HG03342 (cell line): ENCODE measurements at regions not wholly inside any gene's neighbourhood (a gene's known extent, or its start where the extent isn't known, plus 50 kb on each side); places are given as distances from the start of the nearest gene placed in this dataset.
"Not testable (repeated sequence)": the region's sequence is repeated elsewhere in the genome, so short reads cannot be mapped to it uniquely, and the experiment has no call there.

Source experiments
- ATAC-seq: cut with Tn5 transposase; IDR thresholded peaks from one replicate; pipeline ENCODE4 v1.9.1; 2021; ENCODE audit warnings: mild to moderate bottlenecking, moderate library complexity; ENCODE audit not compliant: unreplicated experiment

DNA sequence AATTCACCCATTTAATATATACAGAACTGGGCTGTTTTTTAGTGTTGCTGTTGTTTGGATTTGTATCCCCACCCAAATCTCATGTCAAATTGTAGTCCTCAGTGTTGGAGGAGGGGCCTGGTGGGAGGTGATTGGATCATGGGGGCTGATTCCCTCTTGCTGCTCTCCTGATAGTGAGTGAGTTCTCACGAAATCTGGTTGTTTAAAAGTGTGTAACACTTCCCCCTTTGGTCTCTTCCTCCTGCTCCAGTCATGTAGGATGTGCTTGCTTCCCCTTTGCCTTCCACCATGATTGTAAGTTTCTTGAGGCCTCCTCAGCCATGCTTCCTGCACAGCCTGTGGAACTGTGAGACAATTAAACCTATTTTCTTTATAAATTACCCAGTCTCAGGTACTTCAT, 141.6 kb upstream of the AADAT start:
- no peak for ATAC-seq

DNA sequence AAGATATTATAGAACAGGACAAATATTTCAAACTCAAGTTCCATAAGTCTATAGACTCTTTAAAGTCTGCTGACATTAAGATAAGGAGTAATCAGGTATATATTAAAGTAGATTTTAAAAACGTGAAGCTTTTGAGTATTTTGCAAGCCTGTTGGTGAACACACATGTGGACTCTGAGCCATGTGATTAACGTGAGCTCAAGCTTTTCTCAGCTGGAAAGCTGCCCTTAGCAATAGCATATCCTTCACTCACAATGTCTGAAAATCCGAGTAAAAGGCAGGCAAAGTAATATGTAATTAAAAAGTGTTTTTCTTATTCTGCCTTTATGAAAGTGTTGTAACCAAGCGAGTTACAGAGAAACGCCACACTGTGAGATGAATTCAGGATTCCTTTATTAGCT, 140.5 kb upstream of the AADAT start:
- ATAC-seq, result no peak

DNA sequence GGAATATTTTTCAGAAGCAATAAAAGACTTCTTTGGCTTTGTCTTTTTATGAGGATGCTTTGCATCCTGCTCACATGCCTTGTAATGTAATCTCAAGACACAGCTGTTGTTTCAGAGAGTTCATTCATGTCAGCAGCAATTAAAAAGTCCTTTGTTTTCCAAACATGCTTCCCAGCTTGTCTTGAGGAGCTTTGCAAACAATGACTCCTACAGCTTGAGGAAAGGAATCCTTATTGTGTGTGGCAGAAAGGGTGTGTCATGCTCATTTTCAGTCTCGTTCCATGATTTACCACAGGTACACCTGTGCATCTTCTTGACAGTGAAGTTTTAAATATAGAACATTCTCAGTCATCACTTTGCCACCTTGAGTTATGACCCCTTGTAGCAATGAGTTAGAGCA, 139.2 kb upstream of the AADAT start:
- no peak for ATAC-seq

DNA sequence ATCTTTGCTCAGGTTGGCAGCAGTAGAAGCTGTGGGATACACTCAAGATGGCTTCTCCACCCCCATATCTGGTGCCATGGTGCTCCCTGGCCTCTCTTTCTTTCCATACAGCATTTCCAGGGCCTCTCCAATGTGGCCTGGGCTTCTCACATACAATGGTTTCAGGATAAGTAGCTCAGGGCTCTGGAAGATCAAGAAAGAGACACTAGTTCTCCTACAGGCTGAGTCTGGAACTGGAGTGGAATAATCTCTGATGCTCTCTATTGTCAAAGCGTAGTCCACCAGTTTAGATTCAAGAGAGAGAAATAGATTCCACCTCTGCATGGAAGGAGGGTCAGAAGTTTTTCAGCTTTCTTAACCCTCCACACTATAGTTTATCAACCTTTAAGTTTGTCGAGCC, 138.2 kb upstream of the AADAT start:
- peak; percentile 53 for ATAC-seq

DNA sequence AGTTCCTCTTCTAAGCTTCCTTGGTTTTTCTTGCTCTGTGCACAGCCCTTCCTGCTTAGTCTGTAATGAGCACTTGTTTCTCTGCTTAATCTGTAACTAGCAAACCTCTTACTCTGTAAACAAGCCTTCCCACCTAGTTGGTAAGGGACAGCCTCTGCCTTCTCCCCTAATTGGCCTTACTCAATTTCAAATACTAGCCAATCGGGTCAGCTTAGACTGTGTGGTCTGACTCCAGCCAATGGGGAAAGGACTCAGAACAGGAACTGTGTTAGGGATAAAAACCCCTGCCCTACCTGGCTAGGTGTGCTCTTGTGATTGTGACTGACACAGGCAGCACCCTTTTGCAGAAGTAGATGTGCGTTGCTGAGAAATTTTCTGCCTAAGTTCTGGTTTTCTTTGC, 136.5 kb upstream of the AADAT start:
- ATAC-seq, result no peak

DNA sequence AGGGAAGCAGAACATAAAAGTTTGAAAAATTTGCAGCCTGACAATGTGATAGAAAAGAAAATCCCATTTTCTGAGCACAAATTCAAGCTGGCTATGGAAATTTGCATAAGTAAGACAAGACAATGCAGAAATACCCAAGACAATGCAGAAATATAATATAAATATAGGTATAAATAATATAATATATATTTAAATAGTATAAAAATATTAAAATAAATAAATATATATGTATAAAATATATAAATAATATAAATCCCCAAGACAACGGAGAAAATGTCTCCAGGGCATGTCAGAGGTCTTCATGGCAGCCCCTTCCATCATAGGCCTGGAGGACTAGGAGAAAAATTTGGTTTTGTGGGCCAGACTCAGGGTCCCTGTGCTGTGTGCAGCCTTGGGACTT, 125.0 kb upstream of the AADAT start:
- ATAC-seq, result no peak

DNA sequence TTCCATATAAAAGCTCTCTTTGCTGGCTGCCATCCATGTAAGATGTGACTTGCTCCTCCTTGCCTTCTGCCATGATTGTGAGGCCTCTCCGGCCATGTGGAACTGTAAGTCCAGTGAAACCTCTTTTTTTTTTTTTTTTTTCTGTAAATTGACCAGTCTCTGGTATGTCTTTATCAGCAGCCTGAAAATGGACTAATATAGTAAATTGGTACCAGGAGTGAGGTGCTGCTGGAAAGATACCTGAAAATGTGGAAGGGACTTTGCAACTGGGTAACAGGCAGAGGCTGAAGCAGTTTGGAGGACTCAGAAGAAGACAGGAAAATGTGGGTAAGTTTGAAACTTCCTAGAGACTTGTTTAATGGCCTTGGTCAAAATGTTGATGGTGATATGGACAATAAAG, 124.3 kb upstream of the AADAT start:
- ATAC-seq, result no peak

DNA sequence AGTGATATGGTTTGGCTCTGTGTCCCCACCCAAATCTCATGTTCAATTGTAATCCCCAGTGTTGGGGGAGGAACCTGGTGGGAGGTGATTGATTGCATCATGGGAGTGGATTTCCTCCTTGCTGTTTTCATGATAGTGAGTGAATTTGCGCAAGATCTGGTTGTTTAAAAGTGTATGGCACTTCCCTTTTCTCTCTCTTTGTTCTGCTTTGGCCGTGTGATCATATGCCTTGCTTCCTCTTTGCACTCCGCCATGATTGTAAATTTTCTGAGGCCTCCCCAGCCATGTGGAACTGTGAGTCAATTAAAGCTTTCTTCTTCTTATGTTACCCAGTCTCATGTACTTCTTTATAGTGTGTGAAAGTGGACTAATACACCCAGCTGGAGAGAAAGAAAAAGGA, 113.0 kb upstream of the AADAT start:
- ATAC-seq, result peak; percentile 64

DNA sequence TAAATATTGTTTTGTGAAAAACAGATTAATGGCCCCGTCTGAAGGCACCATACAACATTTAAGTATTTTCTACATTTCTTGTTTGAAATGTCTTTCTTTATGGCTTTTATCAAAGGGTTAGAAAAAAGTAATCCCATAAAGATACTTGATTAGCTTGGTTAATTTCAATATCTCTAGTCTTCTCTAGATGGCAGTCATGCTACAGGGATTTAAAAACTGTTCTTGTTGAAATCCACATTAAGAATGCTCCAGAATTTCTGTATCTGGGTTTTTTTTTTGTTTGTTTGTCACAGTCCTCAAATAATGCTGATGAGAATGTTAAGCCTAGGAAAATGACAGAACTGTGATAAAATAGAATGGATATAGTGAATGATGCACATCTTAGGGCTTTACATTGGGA, 109.0 kb upstream of the AADAT start:
- ATAC-seq, result no peak

DNA sequence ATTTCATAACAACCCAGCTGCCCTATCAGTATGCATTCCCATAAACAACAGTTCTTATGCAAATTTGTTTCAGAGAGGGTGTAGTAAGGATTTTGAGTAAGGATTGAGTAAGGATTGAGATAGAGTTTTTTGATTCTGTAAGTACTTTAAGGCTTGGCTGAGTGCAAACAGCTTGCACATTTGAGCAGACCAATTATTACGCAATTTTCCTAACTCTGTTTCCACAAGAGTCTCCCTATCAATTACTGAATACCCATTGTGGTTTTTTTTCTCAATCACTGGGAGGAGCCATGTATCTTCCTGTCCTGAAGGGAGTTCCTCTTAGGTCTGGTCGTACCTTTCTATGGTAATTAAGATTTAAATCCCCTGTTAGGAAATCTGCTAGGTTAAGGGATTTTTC, 105.0 kb upstream of the AADAT start:
- ATAC-seq, result not testable (repeated sequence)

DNA sequence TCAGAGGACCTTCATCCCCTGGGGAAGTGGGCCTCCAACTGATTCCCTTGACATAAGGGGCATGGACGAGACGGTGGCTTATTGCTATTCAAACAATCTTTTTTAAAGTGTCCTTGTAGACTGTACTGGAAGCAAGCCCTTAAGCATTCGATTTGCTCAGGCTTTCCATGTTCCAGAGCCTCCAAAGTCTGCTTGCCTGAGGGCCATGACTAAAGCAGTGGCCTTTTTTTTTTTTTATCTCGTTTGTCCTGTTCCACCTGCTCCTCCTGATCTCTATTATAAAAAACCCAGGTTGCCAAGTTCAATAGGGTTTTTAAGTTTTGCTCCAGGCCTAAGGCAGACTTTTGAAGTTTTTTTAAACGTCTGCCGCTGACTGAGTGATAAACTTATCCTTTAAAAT, 103.7 kb upstream of the AADAT start:
- ATAC-seq, result no peak

DNA sequence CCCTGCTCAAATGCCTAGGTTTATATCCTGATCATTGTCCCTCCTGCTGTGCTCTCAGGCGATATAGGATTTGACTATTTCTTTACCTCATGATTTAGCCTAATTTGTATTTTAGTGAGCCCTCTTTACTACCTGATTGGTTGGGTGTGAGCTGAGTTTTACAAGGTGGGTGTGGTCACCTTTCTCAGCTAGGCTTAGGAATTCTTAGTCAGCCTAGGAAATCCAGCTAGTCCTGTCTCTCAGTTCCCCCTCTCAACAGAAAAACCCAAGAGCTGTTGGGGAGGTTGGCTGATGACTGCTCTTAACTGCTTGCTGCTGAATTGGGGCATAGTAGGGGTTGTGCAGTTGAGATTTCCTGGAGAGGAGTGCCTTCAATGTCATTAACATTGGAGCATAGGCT, 100.5 kb upstream of the AADAT start:
- no peak for ATAC-seq

DNA sequence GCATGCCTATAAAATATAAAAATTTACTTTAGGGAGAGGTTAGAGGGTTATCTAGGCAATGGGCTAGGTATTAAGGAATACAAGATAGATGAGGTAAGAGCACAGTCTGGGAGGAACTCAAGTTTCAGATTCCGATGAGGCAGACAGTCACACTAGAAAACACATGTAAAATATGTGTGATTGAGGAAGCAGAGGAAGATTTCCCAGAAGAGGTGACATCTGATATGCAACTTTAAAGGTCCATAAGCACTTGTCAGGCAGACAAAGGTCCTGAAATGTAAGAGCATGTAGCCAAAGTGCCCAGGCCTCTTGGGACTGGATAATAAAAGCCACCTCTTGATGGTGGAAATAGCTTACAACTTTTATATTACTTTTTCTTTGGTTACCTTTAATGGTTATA, 81.1 kb upstream of the AADAT start:
- no peak for ATAC-seq

DNA sequence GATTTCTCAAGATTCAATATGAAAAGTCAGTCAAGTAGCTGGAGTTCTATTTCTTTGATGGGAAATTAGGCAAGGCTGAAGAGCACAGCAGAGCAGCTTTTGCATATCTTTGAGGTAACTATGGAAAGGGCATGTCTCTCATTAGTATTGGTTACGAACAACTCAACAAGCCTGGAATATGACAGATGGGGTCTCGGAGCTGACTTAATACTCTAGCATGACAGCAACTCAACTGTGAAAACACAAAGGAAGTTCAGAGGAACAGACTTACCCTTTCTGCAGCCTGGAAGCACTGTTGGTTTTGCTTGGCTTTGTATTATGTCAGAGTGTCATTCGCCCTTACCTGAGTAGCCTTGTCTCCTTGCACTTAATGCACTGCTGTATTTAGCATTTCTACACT, 79.9 kb upstream of the AADAT start:
- ATAC-seq, result no peak

DNA sequence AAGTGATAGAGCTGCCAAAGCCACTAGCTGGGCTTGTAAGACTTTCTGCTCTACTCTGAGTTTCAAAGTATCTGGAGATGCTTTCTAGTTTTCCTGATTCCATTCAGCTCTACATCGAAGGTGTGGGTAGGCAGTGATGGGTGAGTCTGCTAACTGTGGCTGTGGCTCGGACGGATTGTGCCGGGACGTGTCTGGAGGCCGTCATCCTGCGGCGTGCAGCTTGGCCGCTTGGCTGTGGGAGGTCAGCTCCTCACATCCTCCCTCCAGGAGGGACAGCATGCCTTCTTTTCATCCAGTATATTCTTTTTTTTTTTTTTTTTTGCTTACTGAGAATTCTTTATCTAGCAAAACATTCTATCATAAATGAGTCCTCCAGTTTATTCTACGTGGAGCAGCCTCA, 77.9 kb upstream of the AADAT start:
- ATAC-seq, result no peak

DNA sequence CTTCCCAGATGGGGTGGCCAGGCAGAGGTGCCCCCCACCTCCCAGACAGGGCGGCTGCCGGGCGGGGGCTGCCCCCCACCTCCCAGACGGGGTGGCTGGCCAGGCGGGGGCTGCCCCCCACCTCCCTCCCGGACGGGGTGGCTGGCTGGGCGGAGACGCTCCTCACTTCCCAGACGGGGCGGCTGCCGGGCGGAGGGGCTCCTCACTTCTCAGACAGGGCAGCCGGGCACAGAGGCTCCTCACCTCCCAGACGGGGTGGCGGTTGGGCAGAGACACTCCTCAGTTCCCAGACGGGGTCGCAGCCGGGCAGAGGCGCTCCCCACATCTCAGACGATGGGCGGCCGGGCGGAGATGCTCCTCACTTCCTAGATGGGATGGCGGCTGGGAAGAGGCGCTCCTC, 76.4 kb upstream of the AADAT start:
- not testable (repeated sequence) for ATAC-seq

DNA sequence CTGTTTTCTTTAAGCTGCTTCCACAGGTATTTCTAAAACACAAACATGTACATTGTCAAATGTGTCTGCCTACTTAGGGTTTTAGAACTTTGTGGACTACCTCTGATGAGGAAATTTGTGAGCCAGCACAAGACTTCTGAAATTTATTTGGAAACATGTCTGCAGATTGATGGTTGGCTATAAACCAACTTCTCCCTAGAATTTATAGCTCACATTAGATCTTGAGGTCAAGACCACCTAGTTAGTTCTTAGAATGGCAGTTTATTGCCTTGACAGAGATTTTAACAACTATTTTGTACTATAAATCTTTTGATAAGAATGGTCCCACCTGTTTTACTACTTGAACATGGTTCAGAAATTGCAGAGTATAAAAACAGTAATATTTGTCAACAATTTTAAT, 72.7 kb upstream of the AADAT start:
- ATAC-seq, result no peak

DNA sequence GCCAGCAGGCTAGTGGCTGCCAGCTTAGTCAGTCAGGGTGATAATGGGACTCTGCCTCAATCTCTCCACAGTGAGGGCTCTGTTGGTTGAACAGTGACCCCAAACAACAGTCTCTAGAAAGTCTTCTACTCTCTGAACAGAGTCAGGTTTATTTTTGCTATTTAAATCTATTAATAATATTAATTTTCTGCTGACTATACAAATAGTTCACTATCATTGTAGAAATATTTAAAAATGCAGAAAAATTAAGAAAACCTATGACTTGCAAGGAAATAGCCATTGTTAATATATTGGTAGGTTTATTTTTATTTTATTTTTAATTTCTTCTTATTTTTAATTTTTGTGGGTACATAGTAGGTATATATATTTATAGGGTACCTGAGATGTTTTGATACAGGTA, 67.9 kb upstream of the AADAT start:
- no peak for ATAC-seq

DNA sequence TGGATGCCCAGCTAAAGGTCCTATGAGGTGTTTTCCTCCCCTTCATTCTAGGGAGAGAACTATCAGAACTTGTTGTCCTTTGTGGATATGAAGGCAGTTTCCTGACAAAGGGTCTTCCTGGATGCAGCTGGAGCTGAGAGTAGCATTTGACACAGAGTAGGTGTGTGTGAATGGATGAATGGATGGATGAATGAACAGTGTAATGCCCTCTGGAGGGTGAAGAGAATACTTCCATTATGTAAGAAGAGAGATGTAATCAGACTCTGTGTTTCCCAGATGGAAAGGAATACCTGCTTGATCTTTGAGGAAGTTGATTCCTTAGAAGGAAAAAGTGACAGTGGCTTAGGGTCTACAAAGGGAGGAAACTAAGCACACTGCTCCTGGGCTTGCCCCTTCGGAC, 55.4 kb upstream of the AADAT start:
- no peak for ATAC-seq

DNA sequence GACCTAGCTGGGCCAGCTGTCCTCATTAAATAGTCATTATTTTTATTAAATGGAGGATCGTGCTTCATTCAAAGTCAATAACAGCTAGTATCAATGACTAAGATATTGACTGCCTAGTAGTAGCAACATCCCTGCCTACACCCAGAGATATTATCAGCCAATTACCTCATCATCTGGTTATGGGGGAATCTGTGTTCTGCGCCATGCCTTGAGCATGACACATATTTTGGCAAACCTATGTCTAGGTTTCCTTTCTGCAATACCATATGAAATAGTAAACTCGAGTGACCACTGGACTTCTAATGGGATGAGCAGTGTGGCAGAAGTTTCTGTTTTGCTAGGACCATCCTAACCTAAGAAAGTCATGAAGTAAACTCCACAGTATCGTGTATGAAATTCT, 50.0 kb upstream of the AADAT start:
- no peak for ATAC-seq
